ENCODE measurements at regions not wholly inside any gene's neighbourhood (a gene's known extent, or its start where the extent isn't known, plus 50 kb on each side); places are given as distances from the start of the nearest gene placed in this dataset.

DNA sequence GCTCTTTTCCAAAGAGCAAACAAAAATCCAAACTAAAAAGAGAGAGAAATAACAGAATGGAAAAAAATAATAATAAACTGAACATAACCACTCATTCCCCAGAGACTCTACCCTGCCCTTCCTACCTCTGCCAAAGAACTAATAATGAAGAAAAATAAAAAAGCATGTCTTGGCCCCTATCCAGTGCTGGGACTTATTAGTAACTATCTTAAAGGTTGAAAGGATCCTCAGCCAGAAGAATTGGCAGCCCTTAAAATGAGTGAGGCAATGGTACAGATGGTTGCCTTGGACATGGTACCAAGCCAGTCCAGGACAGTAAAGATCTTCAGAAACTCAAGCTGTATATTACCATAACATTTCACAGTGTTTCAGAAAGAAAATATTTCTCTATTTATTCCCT, 279.3 kb downstream of the HACE1 start:
- Histone ChIP-seq H3K36me3 (no peaks in the 10 kb centered on the region), H3K4me1 (no peaks in the 10 kb centered on the region), H3K27ac (no peak overlapping the region), H3K27me3 (no peaks in the 10 kb centered on the region), H3K4me3 (no peak overlapping the region), H3K9me3 (no peaks in the 10 kb centered on the region)
- intact Hi-C loops (cut with DNase I), result no loop called here
- TF ChIP-seq CTCF (IDR thresholded peaks at IDR 0.05), result no peak
- FAIRE-seq, result no peak
- DNase-seq, result no peak
- ATAC-seq, result no peak

DNA sequence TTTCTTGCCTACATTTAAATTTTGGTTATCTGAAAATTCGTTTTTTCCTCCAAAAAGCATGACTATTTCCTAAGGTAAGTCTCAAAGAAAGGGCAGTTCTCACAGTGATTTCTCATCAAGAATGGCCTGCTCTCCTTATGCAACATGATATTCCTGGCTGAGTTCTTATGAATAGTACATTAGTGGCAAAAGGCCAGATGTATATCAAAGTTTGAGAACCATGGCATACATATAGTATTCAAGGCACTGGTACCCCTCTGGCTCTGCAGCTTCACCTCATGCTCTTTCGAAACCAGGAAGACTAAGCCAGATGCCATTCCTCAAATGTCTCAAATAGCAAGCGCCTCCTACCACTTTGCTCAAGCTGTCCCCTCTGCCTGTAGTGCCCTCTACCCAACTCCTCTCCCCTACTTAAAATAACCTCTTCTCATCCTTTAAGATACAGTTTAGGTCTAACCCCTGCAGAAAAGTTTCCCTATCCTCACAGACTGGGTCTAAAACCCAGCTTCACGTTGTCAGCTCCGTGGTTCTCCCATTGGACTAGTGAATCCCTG, 280.3 kb downstream of the HACE1 start:
- DNase-seq (no peak), FAIRE-seq (no peak), ATAC-seq (no peak)
- TF ChIP-seq CTCF (IDR thresholded peaks at IDR 0.05), result no peak
- intact Hi-C loops (cut with DNase I), result no loop called here
- Histone ChIP-seq H3K36me3 (no peaks in the 10 kb centered on the region), H3K4me3 (no peak overlapping the region), H3K27ac (no peak overlapping the region), H3K4me1 (no peaks in the 10 kb centered on the region), H3K9me3 (no peaks in the 10 kb centered on the region), H3K27me3 (no peaks in the 10 kb centered on the region)
- WGBS, 2 donors, result 80 to 81% methylated on average over 5 of the region's 5 CpGs

GRCh38 chr6:104575536-104575935, 284.2 kb downstream of the HACE1 start:
- ATAC-seq (no peak), DNase-seq (no peak), FAIRE-seq (no peak)
- H3K36me3 ChIP-seq, result no peaks in the 10 kb centered on the region
- no peak overlapping the region for H3K4me3 ChIP-seq
- no peak overlapping the region for H3K27ac ChIP-seq
- H3K4me1 ChIP-seq, result no peaks in the 10 kb centered on the region
- H3K27me3 ChIP-seq, result no peaks in the 10 kb centered on the region
- no peak for TF ChIP-seq CTCF (IDR thresholded peaks at IDR 0.05)
- intact Hi-C loops (cut with DNase I), result no loop called here
- no peaks in the 10 kb centered on the region for H3K9me3 ChIP-seq

DNA sequence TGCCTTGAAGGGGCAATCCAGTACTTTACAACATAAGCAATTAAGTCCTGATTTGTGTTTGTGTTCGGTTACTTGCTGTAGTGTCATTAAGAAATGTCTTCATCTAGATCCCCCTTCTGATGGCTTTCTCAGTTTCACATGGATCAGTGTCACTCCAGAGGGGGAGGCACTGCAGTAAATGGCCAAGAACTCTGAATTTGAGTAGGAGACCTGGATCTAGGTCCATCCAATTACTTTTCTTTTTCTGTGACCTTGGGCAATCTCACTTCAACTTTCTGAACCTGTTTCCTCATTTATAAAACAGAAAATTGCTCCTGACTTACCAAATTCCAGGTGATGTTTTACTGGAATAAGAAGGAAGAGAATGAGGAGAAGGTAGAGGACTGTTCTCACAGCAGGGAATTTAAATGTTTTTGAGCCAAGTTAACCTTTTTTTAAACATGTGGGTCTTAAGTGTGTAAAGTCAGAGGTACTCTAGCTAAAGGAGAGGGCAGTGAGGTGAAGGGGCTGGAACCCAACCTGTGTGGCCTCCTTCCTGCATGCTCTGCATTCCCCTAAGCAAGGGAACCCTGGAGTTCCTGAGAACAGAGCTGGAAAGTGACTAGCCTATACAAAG, 285.5 kb downstream of the HACE1 start:
- DNase-seq (no peak), FAIRE-seq (no peak), ATAC-seq (no peak)
- Histone ChIP-seq H3K27ac (no peak overlapping the region), H3K4me1 (no peaks in the 10 kb centered on the region), H3K9me3 (no peaks in the 10 kb centered on the region), H3K27me3 (no peaks in the 10 kb centered on the region), H3K36me3 (no peaks in the 10 kb centered on the region), H3K4me3 (no peak overlapping the region)
- WGBS, 2 donors, result 81 to 88% methylated on average over 1 of the region's 1 CpG
- no peak for TF ChIP-seq CTCF (IDR thresholded peaks at IDR 0.05)
- intact Hi-C loops (cut with DNase I), result no loop called here

DNA sequence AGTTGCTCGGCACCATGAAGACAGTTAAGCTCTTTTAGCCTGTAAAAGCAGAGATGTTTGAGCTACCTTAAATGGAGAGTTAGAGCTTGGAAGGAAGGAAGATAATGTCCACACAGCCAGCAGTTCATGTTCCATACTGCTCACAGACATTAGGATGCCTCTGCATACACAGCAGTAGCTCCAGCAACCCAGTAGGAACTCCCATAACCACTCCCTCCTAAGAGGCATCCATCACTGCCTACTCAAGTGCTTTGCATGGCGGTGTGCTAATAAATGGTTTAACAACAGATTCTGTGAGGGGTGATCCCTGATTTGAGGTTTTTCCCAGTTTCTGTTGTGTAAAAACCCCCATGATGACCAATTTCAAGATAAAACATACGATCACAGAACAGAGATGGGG, 286.4 kb downstream of the HACE1 start:
- ATAC-seq, result no peak
- Histone ChIP-seq H3K27me3 (no peaks in the 10 kb centered on the region), H3K27ac (no peak overlapping the region), H3K4me3 (no peak overlapping the region), H3K4me1 (no peaks in the 10 kb centered on the region), H3K36me3 (no peaks in the 10 kb centered on the region), H3K9me3 (no peaks in the 10 kb centered on the region)
- FAIRE-seq, result no peak
- WGBS, 2 donors, result 91 to 97% methylated on average over 3 of the region's 3 CpGs
- intact Hi-C loops (cut with DNase I), result no loop called here
- no peak for TF ChIP-seq CTCF (IDR thresholded peaks at IDR 0.05)
- no peak for DNase-seq

All from pancreas (tissue), 10 donors.